Adrenal gland (tissue), 9 donors: ENCODE measurements at regions not wholly inside any gene's neighbourhood (a gene's known extent, or its start where the extent isn't known, plus 50 kb on each side); places are given as distances from the start of the nearest gene placed in this dataset.

Experiments used
- DNase-seq, 7 donors: peaks; one replicate each; pipeline ENCODE4 v3.0.0-alpha.2; 2019 to 2020
- H3K27ac ChIP-seq, 5 donors: fragments of 200-600 bp; sonication (generic) in 4 of 5; 1 replicate in 3 of 5; 2 replicates in 2 of 5; pipeline versions ENCODE4 v1.5.1 to v1.8.0; 2016 to 2020; ENCODE audit warnings: mild to moderate bottlenecking in 1 of 5
- H3K27me3 ChIP-seq: fragments of 200-600 bp; 2 replicates; pipeline ENCODE4 v1.8.0; 2021
- H3K36me3 ChIP-seq, 2 donors: fragments of 200-600 bp; replicated peaks in 1 of 2; 1 replicate in 1 of 2; 2 replicates in 1 of 2; pipeline versions ENCODE4 v1.5.1 to v1.8.0; 2018 to 2022
- H3K4me1 ChIP-seq, 2 donors: fragments of 200-600 bp; replicated peaks in 1 of 2; 1 replicate in 1 of 2; 2 replicates in 1 of 2; pipeline versions ENCODE4 v1.5.1 to v1.8.0; 2018 to 2021
- H3K4me3 ChIP-seq, 4 donors: fragments of 200-600 bp; sonication (generic) in 3 of 4; one replicate each; pipeline ENCODE4 v1.5.1; 2016 to 2018
- H3K9me3 ChIP-seq, 3 donors: fragments of 200-600 bp; sonication (generic) in 1 of 3; replicated peaks in 1 of 3; 1 replicate in 2 of 3; 2 replicates in 1 of 3; pipeline versions ENCODE4 v1.5.1 to v1.8.0; 2016 to 2021
- POLR2A ChIP-seq, 2 donors: fragments of 450-650 bp; IDR thresholded peaks; one replicate each; pipeline ENCODE4 v1.6.1; 2017; ENCODE audit warnings: antibody characterized with exemption in 2 of 2, mild to moderate bottlenecking in 2 of 2, moderate library complexity in 1 of 2
- WGBS, 4 donors: extraction: QIAGEN DNeasy Blood & Tissue Kit in 2 of 4; methylation state at CpG; one replicate each; pipeline versions ENCODE4 v1.1.5 to v1.1.7; 2013 to 2017; 5-methylcytosine and 5-hydroxymethylcytosine counted together
- intact Hi-C, 2 donors: fragments of 100-400 bp; cut with DNase I; formaldehyde crosslinking; loops; one replicate each; pipeline versions ENCODE4 v1.14.1 to v1.15.0; 2022 to 2023
- TF ChIP-seq, protein P1 (sequence below), 6 experiments: fragments of 450-650 bp in 4 of 6; fragments of 200-600 bp in 2 of 6; sonication (generic) in 1 of 6; IDR thresholded peaks; 1 replicate in 5 of 6; 2 replicates in 1 of 6; pipeline versions ENCODE4 v1.5.1 to v1.8.0; 2016 to 2021; ENCODE audit warnings: antibody characterized with exemption in 6 of 6, mild to moderate bottlenecking in 2 of 6, moderate library complexity in 1 of 6
- donor health status: healthy with polysubstance abuse.
- donor health status: Bipolar disorder and iron deficiency.
- donor health status: DM: yes; HTN: yes; CAD: no.
- donor health status: DM: no; HTN: no; CAD: no.
- donor health status: DM: no; HTN: no; CAD: no.

DNA sequence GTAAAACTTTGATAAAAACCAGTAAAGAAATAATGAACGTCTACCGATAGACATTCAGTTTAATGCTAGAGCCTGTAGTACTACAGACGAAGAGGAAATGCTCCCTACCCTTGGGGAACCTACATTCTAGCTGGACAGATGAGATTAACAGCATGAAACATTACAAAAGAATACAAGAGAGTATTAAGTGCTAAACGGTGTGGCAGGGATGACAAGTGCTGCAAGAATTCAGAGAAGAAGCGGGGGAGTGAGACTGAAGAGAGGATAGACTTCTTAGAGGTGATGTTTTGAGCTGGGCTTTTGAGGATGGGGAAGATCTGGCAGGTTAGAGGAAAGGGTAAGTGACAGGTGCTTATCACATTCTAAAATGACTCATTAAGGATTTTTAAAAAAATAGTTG lies 52.6 kb upstream of the ESX1 start:
- 54 to 62% (median 59%) methylated on average over 5 of the region's 5 CpGs for WGBS, 4 donors
- TF ChIP-seq, protein P1, sequence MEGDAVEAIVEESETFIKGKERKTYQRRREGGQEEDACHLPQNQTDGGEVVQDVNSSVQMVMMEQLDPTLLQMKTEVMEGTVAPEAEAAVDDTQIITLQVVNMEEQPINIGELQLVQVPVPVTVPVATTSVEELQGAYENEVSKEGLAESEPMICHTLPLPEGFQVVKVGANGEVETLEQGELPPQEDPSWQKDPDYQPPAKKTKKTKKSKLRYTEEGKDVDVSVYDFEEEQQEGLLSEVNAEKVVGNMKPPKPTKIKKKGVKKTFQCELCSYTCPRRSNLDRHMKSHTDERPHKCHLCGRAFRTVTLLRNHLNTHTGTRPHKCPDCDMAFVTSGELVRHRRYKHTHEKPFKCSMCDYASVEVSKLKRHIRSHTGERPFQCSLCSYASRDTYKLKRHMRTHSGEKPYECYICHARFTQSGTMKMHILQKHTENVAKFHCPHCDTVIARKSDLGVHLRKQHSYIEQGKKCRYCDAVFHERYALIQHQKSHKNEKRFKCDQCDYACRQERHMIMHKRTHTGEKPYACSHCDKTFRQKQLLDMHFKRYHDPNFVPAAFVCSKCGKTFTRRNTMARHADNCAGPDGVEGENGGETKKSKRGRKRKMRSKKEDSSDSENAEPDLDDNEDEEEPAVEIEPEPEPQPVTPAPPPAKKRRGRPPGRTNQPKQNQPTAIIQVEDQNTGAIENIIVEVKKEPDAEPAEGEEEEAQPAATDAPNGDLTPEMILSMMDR (IDR thresholded peaks at IDR 0.05) = no peak
- no peak for TF ChIP-seq POLR2A (IDR thresholded peaks at IDR 0.05)
- intact Hi-C loops = no loop called here

DNA sequence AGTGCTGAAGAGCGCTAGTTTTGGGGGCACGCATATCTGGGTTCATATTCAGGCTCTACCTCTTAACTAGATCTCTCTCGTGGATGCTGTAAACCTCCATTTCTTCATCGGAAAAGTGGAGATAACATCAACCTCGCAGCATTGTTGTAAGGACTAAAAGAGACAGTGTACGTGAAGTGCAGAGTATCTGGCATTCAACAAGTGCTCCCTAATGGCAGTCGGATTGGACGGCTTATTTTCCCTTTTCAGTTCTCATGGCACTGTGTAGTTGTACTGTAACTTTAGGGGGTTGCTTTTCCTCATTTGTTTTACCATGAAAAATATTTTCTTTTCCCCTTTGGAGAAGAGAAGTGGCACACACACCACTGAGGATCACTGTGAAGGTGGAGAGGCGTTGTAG lies 51.4 kb upstream of the ESX1 start:
- H3K4me1 ChIP-seq = no peaks in the 10 kb centered on the region
- WGBS, 4 donors = 82 to 90% (median 85%) methylated on average over 7 to 9 of the region's 9 CpGs
- no peaks in the 10 kb centered on the region for H3K9me3 ChIP-seq
- intact Hi-C loops = no loop called here
- TF ChIP-seq, protein P1 (IDR thresholded peaks at IDR 0.05) = no peak
- TF ChIP-seq POLR2A (IDR thresholded peaks at IDR 0.05) = no peak
- DNase-seq = no peak
- H3K36me3 ChIP-seq = no peaks in the 10 kb centered on the region
- H3K27me3 ChIP-seq = peaks cover 26% of the 10 kb centered on the region
- H3K4me3 ChIP-seq = no peak overlapping the region
- no peak overlapping the region for H3K27ac ChIP-seq

More for the DNA sequence above, 52.6 kb upstream of the ESX1 start:
- Histone ChIP-seq H3K4me1 (no peaks in the 10 kb centered on the region), H3K9me3 (no peaks in the 10 kb centered on the region), H3K27ac (no peak overlapping the region), H3K36me3 (no peaks in the 10 kb centered on the region), H3K27me3 (peaks cover 24% of the 10 kb centered on the region), H3K4me3 (no peak overlapping the region)
- DNase-seq = no peak
